ENCODE measurements at regions not wholly inside any gene's neighbourhood (a gene's known extent, or its start where the extent isn't known, plus 50 kb on each side); places are given as distances from the start of the nearest gene placed in this dataset.

DNA sequence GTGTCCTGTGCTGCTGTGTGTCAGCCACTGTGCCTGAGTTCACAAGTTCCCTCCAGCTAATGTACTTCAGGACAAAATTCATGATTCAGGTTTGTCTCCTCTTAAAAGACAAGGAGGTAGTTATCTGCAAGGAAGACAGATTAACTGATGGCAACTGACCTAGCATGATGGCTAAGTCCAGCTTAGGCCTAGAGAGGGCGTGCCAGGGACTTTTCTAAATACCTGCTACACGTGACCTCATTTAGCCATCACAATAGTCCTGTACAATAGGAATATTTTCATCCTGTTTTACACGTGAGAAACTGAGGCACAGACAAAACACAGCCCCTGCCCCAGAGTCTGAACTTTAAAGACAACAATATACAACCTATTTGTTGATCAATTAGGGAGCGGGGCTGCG lies 275.7 kb downstream of the XPNPEP1 start:
- no peak for TF ChIP-seq CTCF (IDR thresholded peaks at IDR 0.05)
- TF ChIP-seq POLR2A (IDR thresholded peaks at IDR 0.05) = no peak
